ENCODE measurements at regions not wholly inside any gene's neighbourhood (a gene's known extent, or its start where the extent isn't known, plus 50 kb on each side); places are given as distances from the start of the nearest gene placed in this dataset.

DNA sequence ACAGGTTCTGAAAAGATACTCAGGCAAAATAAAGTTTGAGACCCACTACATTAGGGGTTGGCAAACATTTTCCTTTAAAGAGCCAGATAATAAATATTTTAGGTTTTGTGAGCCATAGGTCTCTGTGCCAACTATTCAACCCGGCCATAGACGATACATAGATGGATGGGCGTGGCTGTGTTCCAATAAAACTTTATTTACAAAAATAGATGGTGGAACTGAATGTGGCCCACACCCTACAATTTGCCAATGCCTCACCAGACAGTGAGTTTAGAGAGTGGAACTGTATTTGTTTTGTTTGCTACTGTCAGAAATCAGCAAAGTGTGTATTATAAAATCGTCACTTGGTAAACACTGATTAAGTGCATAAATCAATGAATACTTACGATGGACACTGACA is 78.0 kb downstream of the ACKR3 start:
- Histone ChIP-seq H3K4me1 (peaks cover 0 to 7% (median 0%) of the 10 kb centered on the region in 4 donors), H3K36me3 (no peaks in the 10 kb centered on the region), H3K9me3 (no peaks in the 10 kb centered on the region), H3K4me3 (no peak overlapping the region), H3K27ac (peak overlapping the region in 1 of 5 donors; percentile 24), H3K27me3 (no peaks in the 10 kb centered on the region)
- TF ChIP-seq EP300 (IDR thresholded peaks at IDR 0.05) (no peak), POLR2A (IDR thresholded peaks at IDR 0.05) (no peak)
- TF ChIP-seq, protein P1, sequence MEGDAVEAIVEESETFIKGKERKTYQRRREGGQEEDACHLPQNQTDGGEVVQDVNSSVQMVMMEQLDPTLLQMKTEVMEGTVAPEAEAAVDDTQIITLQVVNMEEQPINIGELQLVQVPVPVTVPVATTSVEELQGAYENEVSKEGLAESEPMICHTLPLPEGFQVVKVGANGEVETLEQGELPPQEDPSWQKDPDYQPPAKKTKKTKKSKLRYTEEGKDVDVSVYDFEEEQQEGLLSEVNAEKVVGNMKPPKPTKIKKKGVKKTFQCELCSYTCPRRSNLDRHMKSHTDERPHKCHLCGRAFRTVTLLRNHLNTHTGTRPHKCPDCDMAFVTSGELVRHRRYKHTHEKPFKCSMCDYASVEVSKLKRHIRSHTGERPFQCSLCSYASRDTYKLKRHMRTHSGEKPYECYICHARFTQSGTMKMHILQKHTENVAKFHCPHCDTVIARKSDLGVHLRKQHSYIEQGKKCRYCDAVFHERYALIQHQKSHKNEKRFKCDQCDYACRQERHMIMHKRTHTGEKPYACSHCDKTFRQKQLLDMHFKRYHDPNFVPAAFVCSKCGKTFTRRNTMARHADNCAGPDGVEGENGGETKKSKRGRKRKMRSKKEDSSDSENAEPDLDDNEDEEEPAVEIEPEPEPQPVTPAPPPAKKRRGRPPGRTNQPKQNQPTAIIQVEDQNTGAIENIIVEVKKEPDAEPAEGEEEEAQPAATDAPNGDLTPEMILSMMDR (IDR thresholded peaks at IDR 0.05), result no peak
- no peak for DNase-seq
- intact Hi-C loops (cut with DNase I; ENCODE audit: low total_unique reads), result no loop called here
- WGBS, 5 donors, result 63 to 75% (median 71%) methylated on average over 5 of the region's 5 CpGs

DNA sequence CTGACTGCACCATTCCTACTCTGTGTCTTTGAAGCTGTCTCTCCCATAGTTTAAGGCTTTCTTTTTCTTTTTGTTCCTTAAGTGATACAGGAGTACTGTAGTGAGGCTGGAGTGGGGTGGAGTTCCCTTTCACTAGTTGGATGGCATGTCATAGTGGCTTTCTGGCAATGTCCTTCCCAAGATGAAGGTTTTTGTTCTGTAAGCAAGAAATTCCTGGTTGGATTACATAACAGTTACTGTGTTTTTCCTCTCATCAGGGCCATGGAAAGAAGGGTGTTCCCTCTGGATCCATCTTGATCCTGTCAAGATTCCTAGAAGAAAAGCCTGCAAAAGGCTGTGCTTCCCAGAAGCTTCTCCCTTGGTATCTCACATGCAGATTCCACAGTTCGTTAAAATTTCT is 84.2 kb downstream of the ACKR3 start:
- no peak overlapping the region for H3K27ac ChIP-seq
- H3K4me1 ChIP-seq, result no peaks in the 10 kb centered on the region
- H3K27me3 ChIP-seq, result no peaks in the 10 kb centered on the region
- H3K4me3 ChIP-seq, result no peak overlapping the region
- TF ChIP-seq EP300 (IDR thresholded peaks at IDR 0.05) (no peak), POLR2A (IDR thresholded peaks at IDR 0.05) (no peak), POLR2AphosphoS5 (IDR thresholded peaks at IDR 0.05) (no peak)
- TF ChIP-seq, protein P1 (IDR thresholded peaks at IDR 0.05), result no peak
- DNase-seq, result no peak
- H3K9me3 ChIP-seq, result no peaks in the 10 kb centered on the region
- 71 to 86% (median 79%) methylated on average over 1 of the region's 1 CpG for WGBS, 5 donors
- intact Hi-C loops (cut with DNase I; ENCODE audit: low total_unique reads), result no loop called here
- no peaks in the 10 kb centered on the region for H3K36me3 ChIP-seq

DNA sequence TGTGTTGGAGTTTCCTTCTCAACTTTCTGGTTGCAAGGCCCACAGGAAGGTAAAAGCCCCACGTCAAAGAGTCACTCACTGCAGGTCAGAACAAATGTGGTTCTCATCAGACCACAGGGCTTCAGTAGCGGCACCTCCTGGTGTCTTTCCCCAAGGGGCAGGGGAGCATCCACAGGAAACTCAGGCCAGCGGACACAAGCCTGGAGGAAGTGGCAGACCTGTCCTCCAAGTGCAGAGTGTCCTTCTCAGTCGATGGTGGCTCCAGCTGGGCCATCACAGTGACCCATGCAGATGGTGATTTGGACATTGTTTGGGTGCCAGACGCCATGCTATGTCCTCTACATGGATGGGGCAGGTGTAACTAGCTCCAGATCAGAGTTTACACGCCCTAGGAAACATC is 84.9 kb downstream of the ACKR3 start:
- Histone ChIP-seq H3K9me3 (no peaks in the 10 kb centered on the region), H3K4me1 (peaks cover 0 to 4% (median 0%) of the 10 kb centered on the region in 4 donors), H3K27me3 (no peaks in the 10 kb centered on the region), H3K36me3 (no peaks in the 10 kb centered on the region), H3K27ac (no peak overlapping the region), H3K4me3 (no peak overlapping the region)
- TF ChIP-seq, protein P1 (IDR thresholded peaks at IDR 0.05), result no peak
- no peak for TF ChIP-seq POLR2A (IDR thresholded peaks at IDR 0.05)
- no peak for TF ChIP-seq EP300 (IDR thresholded peaks at IDR 0.05)
- no peak for TF ChIP-seq POLR2AphosphoS5 (IDR thresholded peaks at IDR 0.05)
- DNase-seq, result no peak
- 67 to 87% (median 79%) methylated on average over 4 to 6 of the region's 6 CpGs for whole genome bisulfite sequencing, 5 donors
- intact Hi-C loops (cut with DNase I; ENCODE audit: low total_unique reads), result no loop called here

DNA sequence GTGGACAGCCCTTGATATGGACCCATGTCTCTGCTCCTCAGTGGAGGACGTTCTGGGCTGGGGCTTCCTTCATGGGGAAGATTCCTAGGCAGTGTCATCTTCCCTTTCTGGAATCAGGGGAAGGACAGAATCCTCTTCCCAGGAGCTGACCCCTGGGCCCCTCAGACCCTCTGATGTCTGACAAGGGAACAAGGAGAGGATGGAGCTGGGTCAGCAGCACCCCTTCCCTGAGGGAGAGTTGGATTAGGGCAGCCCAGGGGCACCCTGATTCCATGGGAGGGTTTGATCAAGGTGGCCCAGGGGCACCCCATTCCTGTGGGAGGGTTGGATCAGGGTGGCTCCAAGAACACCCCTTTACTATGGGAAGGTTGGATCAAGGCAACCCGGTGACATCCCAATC is 86.5 kb downstream of the ACKR3 start:
- TF ChIP-seq POLR2AphosphoS5 (IDR thresholded peaks at IDR 0.05) (no peak), POLR2A (IDR thresholded peaks at IDR 0.05) (no peak), EP300 (IDR thresholded peaks at IDR 0.05) (no peak)
- TF ChIP-seq, protein P1 (IDR thresholded peaks at IDR 0.05), result no peak
- Histone ChIP-seq H3K36me3 (no peaks in the 10 kb centered on the region), H3K27ac (no peak overlapping the region), H3K4me1 (peaks cover 0 to 13% (median 4%) of the 10 kb centered on the region in 4 donors), H3K27me3 (no peaks in the 10 kb centered on the region), H3K4me3 (no peak overlapping the region), H3K9me3 (no peaks in the 10 kb centered on the region)
- DNase-seq, result no peak
- WGBS, 5 donors, result 76 to 89% (median 84%) methylated on average over 2 of the region's 2 CpGs
- intact Hi-C loops (cut with DNase I; ENCODE audit: low total_unique reads), result no loop called here
